Hematopoietic multipotent progenitor cell treated with erythropoietin and hydrocortisone succinate and interleukin-3 and kit ligand, for 15 days (in vitro differentiated cells): ENCODE measurements at regions not wholly inside any gene's neighbourhood (a gene's known extent, or its start where the extent isn't known, plus 50 kb on each side); places are given as distances from the start of the nearest gene placed in this dataset.

ENCODE experiments used
- DNase-seq: peaks from one replicate; pipeline ENCODE4 v3.0.0-alpha.2; 2015; ENCODE audit warnings: low spot score

DNA sequence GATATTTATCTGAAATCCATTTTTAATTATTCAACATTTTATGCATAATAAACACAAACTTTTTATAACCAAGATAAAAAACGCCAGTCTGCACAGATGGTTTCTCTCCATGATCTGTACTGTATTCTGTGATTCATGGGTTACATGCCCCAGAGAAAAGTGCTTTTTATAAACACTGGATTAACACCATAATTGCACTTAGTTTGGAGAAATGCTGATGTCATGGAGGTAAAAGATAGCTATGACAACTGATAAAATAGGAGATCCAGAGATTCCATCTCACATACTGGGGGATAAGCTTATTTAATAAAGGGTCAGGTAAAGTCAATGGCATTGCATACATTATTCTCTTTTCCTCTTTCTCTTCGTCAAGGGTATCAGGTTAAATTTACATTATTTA lies 1460.4 kb upstream of the ALCAM start:
- DNase-seq = no peak

DNA sequence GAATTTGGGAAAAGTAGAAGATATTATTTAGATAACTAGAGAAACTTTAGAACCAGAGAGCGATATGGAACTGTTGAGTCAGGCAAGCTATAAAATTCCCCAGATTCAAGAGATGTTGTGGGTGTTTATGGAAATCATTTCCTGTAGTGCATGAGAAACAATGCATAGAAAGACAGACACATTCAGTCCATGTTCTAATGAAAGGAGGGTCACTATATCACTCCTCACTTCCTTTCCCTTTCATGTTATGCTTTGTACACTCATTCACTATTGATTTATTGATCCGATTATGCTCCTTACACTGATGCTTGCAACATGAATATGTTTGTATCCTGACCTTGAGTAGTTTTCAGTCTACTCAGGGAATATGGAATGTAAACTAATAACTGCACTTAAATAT lies 1459.9 kb upstream of the ALCAM start:
- DNase-seq = no peak

DNA sequence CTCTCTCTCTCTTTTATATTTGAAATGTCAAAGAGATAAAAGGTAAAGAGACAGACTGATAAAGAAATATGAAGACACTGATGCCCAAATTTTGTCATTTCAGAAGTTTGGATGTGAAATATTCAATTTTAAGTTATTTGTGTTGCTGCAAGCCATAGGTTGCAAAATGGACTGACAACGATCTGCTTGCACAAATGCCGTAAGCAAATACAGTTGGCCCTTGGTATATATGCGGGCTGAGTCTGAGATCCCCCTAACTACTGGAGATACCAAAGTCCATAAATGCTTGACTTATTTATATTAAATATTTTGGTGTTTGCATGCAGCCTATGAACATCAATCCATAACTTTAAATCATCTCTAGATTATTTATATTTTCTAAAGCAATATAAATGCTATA lies 1459.1 kb upstream of the ALCAM start:
- DNase-seq = no peak

DNA sequence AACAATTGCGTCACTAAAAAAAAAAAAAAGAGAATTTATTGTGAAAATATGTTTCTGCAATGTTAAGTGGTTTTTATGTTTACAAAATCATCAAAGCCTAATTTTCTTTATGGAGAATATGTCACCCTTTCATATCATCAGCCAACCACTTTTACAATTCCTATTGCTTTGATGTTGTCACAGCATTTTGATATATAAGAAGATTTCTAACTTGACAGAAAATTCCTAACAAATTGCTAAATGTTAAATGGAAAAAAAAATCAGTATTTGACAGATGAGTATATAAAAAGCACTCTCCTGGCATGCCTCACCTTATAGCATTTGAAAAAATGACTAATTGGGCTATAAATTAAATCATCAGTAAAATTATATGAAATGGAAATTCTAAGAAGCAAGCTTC lies 1457.3 kb upstream of the ALCAM start:
- DNase-seq = no peak

DNA sequence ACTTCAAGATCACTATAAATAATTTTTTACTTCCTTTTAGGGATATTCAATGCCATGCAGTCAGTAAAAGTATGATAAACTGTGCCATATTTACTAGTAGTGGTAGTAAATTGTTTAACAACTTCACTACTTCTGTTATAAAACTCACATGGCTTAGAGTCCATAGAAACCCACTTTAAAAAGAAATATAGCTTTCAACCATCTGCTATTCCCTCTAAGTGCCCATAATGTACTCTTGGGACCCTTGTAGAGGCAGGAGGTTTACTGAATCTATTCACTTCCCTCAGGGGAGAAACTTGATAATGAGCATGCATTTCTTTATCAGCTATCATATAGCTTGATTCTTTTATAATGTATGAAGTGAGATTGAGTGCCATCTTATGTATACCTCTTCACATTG lies 1448.4 kb upstream of the ALCAM start:
- DNase-seq = no peak

DNA sequence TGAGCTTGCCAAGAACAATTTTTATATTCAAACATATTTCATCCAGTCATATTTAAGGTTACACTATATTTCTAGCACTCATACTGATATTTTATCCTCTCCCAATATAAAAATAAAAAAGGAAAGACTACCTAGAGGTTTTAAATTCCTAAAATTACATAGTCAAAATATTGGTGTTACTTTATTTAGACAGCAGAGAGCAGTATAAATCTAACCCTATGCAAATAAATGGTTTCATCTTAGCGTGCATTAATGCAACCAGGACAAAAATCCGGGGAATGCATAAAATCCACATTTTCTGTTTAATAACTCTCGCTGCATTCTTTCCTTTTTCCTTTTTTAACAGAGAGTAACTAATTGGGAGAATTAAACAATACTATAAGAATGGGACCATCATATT lies 1447.4 kb upstream of the ALCAM start:
- DNase-seq = no peak

DNA sequence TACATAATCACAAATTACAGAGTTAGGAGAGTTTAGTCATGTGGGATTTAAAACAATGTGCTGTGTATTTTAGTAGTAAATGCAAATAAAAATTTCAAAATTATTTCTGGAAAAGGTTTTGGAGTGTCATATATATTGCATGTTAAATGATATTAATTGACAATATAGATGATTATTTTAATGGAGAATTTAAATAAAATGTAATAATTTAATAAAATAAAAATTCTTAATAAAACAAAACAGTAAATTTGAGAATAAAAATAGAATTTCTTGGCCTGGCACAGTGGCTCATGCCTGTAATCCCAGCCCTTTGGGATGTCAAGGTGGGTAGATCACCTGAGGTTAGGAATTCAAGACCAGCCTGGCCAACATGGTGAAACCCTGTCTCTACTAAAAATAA lies 1442.8 kb upstream of the ALCAM start:
- DNase-seq = no peak

DNA sequence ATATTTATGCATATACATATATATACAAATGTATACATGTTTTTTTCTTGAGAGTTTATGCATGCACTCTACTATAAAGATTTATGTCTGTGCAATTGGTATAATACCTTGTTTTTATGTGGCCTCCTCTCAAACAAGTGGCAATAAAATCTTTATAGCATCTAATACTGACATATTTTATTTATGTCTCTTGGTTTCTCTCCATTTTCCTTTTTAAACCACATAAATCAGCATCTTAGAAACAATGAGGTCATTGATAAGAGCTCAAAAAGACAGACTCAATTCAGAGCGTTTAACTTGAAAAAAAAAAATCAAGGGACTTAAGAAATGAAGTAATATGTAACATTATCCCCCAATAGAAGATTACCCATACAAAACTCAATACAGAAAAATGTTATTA lies 1442.2 kb upstream of the ALCAM start:
- DNase-seq = no peak

DNA sequence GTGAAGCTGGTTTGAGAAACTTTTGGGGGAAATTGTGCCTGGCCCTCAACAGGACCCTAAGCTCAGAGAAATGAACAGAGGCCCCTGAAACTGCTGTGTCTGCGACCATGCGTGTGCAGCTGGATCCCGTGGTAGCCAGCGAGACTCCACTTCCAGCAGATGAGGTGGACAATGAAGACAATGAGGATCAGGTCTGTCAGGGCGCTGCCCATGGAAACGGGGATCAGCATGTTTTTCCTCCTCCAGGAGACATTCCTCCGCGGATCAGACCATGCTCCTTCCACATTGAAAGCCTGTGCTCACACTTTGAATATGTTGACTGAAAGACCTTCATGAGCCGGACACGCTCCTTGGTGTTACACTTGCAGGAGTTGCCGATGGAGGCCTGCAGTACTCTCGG lies 1439.8 kb upstream of the ALCAM start:
- DNase-seq = no peak

DNA sequence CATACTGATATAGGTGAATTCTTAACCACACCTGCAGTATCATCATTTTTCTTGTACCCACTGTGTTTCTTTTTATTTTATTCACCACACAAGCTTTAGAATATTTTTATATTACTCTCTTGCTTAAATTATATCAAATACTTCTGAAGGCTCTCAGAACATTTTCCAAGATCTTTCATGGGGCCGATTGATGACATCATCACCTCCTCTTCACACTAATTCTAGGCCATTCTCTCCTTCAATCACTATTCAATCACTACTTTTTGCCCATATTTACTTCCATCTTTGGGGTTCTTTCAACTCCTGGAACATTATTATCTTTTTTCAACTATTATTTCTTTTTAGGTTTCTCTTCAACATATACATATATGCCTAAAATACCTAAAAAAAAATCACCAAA lies 1438.8 kb upstream of the ALCAM start:
- DNase-seq = no peak

DNA sequence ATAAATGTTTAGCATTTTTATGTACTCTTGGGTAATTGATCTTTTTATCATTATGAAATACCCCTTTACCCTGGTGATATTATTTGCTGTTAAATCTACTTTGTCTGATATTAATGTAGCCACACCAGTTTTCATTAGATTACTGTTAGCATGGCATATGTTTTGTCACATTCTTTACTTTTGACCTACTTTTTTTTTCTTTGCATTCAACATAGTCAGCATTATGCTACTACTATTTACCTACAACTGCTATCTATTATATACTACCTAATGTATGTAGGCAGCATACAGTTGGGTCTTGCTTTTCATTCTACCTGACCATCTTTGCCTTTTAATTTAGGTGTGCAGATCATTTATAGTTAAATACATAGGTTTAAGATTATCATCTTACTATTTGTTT lies 1429.6 kb upstream of the ALCAM start:
- DNase-seq = no peak

DNA sequence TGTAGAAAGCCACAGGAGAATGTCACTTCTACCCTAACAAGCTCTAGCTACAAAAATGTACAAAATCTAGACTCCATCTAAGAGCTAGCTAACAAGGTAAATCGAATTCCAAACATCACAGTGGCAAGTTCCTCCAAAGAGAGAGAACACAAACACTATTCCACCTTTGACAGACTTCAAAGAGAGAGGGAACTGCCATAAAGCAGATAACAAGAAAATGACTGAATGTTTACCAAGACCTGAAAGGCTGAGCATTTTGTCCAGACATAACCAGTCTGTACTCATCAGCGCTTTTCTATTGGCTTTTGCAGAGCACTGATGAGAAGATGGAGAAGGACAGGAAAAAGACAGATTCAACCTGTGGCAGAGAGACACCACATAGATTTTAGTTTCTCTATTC lies 1419.6 kb upstream of the ALCAM start:
- no peak for DNase-seq

DNA sequence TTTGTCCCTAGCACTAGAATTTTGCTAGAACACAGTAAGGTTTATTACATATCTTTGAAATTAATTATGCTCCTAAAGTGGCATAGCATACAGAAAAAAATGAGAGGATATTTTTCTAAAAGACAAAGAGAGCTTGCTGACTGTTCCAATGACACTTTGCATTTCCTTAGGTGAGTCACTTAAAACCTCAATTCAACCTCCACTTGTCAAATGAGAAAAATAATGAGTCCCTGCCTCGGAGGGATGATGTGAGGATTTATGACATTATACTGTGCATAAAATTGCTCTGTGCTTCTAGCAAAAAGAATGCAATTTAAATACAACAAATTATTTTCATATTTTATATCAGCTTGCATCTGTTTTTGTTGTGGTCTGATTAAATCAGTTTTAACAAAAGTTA lies 1417.0 kb upstream of the ALCAM start:
- no peak for DNase-seq

DNA sequence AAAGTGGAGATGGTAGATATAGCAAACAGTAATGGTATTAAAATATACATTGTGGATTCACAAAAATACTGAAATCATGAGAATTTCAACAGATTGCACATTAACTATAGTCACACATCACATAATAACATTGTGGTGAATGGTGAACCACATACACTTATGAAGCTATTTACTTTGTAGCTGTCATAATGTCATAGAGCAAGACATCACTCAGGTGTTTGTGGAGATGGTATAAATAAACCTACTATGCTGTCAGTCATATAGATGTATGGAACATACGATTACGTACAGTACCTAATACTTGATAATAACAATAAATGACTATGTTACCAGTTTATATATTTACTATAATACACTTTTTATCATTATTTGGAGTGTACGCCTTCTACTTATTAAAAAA lies 1416.0 kb upstream of the ALCAM start:
- DNase-seq = no peak

DNA sequence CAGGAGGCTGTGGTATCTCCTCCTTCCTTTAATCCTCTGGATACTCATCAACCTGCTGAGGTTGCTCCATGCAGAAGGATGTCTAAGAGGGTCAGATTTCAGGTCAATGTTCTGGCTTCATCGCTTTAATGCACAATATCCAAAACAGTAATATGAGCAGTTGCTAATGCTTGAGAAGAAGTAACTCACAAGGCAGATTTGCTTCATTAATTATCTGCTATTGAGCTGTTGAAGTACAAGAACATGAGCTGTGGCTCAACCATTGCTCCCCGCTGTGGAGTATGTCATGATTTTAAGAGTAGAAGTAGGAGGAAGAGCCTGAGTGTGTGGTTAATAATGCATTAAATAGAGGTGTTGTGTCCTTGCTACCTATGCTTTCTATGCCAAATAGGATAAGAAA lies 1412.9 kb upstream of the ALCAM start:
- no peak for DNase-seq

DNA sequence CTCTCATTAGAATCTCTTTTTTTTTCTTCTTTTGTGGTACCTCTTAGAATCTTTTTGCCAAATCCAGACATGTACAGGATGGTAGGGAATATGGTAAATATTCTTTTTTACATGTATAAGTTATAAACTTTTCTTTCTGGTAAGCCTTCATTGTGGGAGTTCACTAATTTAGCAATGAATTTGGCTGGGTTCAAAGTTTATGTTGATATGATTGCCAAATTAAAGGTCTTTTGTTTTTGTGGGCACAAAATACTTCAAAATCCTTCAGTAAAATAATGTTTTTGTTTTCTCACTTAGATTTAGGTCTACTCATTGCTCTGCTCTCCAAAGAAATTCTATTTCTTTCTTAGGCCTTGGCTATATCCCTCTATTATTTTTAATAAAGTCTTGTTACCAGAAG lies 1405.9 kb upstream of the ALCAM start:
- no peak for DNase-seq

DNA sequence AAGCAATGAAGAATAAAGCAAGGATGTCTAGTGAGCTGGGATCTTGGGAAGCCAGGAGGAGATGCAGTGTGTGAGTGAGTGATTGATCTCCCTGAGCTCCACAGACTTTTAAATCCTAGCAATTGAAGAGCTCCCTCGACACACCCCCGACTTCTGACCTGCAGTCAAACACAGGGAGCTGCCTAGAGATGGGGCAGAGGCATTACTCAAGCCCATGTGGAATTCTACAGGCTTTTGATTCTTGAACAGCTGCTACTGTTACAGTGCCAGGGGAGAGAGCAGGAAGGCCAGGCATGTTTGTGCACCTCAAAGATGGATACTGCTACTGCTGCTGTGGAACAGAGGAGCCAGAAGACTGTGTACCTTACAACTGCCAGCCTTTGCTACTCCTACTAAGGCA lies 1403.1 kb upstream of the ALCAM start:
- DNase-seq = no peak

DNA sequence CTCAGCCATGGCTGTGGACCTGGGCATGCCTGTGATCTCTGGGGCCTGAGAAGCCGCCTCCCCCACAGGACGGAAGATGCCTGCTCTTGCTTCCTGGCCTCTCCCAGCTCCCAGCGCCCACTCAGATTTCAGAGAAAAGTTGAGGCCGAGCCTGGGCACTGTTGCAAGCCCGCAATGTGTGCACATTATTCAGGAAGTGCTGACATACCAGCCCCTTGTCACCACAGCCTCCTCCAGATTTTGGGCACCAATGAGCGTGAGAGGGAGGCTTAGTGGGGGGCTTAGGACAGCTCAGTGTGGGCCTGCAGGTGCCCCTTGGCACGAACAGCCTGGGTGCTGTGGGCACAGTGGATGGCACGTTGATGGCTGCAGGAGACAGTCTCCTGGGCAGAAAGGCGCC lies 1400.9 kb upstream of the ALCAM start:
- DNase-seq = no peak

DNA sequence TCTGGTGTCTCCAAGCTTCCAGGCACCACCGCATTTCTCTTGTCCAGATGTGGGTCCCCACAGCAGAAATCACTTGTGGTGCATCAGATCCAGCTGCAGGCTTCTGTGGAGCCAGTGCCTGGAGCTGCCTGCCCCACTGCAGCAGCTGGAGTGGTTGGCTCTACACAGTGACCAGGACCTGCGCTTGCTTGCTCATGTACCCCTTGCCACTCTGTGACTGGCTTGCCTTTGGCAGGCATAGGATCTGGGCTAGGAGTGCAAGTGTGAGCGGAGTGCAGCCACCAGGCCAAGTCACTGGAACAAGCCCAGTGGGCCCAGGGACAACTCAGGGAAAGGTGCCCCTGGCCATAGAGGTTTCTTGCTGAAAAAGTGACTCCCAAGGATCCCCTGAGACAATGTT lies 1400.0 kb upstream of the ALCAM start:
- DNase-seq = no peak

DNA sequence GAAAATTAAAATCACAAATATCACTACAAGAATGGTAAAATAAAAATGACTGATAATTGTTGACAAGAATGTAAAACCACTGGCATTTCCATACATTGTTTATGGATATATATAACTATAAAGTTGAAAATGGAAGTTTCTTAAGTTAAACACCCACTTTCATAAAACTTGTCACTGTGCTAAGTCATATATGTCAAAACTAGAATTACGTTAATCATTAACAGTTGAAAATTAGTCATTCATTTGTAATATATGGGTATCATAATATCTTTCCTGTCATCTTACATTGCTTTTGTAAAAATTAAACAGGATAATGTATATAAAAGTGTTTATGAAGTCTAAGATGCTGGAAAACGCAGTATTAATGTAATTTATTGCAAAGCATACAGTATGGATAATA lies 1398.6 kb upstream of the ALCAM start:
- no peak for DNase-seq

DNA sequence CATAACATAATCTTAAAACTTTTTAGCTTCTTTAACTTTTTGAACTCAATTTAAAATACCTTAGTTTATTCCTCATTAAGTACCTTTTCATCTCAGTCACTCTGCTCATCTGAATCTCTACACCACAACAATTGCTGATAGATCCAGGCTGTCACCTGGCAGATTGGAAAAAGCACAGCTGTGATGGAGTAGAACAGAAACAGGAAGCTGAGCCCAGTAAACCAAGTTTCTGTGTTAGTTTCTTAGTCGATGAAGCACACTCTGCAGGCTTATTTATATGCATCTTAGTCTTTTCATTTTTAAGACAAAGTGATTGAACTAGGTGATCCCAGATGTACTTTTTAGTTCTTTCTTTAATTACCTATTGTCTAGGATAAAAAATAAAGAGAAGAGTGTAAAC lies 1398.0 kb upstream of the ALCAM start:
- DNase-seq = no peak

DNA sequence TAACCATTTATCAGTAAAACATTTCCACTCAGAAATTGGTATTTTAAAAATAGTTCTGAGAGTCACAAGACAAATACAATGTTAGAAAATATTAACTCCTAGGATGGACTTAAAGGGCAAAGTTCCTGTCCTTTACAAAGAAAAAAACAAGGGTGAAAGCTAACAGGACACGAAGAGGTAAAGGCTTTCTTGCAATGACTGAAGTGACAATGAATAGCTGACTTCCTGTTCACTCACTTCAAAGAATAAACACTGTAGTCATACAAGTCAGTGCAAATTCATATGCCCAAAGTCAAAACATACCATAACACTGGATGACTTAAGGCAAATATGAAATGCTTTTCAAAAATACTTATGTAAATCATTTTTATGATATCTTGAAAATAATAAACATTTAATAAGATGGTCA lies 1389.8 kb upstream of the ALCAM start:
- no peak for DNase-seq

DNA sequence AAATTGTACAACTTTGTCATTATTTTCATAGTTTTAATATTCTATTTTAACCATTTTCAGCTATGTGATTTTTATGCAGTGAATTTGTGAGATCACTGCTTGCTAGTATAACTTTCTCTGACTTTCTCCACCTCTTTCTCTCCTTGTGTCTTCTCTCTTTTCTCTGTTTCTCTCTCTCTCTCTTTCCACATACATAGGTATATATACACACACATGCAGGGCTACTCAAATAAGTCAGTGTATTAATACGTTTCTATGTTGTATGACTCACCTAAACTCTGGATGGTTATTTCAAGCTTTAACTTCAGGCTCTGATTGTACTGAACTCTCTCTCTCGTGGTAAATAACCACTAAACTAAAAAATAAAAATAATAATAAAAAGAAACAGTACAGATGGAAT lies 1389.3 kb upstream of the ALCAM start:
- no peak for DNase-seq

DNA sequence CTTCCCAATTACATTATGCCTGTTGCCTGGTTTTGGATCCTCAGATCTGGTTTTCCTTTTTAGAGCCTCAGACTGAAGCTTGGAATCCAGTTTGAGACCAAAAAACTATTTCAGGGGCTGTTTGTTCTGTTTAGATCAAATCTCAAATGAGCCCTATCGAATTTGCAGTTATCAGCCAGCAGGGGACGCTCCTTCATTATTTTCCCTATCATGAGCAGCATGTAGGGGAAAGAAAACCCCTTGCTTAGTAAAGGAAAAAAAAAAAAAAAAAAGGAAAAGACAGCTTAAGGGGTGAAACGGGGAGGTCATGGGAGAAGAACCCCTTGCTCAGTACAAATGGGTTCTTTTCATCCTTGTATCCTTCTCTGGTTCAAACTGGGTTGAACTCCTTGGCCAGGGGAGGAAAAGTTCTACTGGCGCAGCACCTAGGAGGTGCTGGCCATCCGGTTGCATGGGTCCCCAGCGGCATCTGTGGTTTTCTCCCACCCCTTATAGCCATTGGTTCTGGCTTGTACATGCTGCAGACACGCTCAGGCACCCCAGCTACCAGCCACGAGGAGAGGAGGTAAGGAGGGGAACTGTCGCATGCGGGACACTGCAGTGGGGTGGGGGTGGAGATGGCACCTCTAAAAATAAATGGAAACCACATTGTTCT lies 1375.1 kb upstream of the ALCAM start:
- DNase-seq = no peak

DNA sequence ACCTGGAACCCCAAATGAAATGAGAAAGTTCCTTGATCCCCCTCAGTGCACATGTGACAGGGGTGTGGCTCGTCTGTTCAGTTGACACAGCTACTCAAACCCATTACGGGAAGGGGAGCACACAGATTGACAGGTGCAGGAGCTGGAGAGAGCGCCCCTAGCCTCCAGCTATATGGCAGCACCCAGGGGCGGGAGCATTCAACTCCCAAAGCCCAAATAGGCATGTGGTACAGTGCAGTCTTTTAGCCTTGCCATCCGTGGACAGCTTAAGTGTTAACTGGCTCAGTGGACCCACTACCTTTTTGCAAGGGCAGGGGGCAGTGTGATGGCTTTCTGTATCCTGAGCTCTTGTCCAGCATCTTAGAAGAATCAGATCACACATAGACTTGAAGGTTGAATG lies 1374.2 kb upstream of the ALCAM start:
- DNase-seq = no peak
